ENCODE measurements at regions not wholly inside any gene's neighbourhood (a gene's known extent, or its start where the extent isn't known, plus 50 kb on each side); places are given as distances from the start of the nearest gene placed in this dataset.

GRCh38 chr6:51450248-51450957 lies 631.7 kb downstream of the TFAP2B start:
- TF ChIP-seq CTCF (IDR thresholded peaks at IDR 0.05) (no peak), EZH2 (IDR thresholded peaks at IDR 0.05) (no peak), EZH2phosphoT487 (IDR thresholded peaks at IDR 0.05) (no peak)
